Body of pancreas (tissue), 4 donors: ENCODE measurements at regions not wholly inside any gene's neighbourhood (a gene's known extent, or its start where the extent isn't known, plus 50 kb on each side); places are given as distances from the start of the nearest gene placed in this dataset.

Experiments
- CTCF ChIP-seq, 7 experiments: fragments of 450-650 bp in 4 of 7; fragments of 200-600 bp in 3 of 7; sonication (generic) in 3 of 7; IDR thresholded peaks; one replicate each; pipeline ENCODE4 v1.5.1; 2016 to 2019; ENCODE audit warnings: antibody characterized with exemption in 7 of 7
- POLR2A ChIP-seq, 3 donors: fragments of 450-650 bp; IDR thresholded peaks; one replicate each; pipeline ENCODE4 v1.6.1; 2016; ENCODE audit warnings: antibody characterized with exemption in 3 of 3, mild to moderate bottlenecking in 2 of 3

GRCh38 chr5:133821889-133822288 is 146.5 kb downstream of the C5orf15 start:
- TF ChIP-seq CTCF (IDR thresholded peaks at IDR 0.05) (no peak), POLR2A (IDR thresholded peaks at IDR 0.05) (no peak)
